ENCODE measurements at regions not wholly inside any gene's neighbourhood (a gene's known extent, or its start where the extent isn't known, plus 50 kb on each side); places are given as distances from the start of the nearest gene placed in this dataset.
"Not testable (repeated sequence)": the region's sequence is repeated elsewhere in the genome, so short reads cannot be mapped to it uniquely, and the experiment has no call there.

DNA sequence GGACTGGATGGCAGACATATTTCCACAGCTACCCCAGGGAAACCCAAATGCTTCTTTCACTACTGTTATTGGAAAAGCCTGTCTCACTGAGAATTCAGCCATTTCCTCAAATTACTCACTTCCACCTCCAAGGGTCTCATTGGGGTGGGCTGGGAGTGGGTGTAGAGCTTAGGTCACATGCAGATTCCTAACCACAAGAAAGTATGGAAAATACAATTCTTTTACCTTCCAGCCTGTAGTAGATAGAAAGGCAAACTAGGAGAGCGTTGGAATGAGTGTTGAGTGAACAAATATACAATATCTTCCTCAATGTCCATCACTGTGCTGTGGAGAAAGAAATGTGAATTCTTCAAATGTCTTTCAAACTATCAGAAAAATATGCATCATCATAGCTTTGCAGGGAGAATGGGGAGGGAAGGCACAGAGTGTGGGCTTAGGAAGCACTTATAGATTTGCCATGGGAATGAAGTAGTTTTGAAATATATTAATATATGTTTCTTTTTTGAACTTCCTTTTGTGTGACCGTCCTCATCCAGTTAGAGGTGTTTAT lies 245.3 kb upstream of the JADE1 start:
- DNase-seq (ENCODE audit: low read depth, low spot score) = no peak
- in situ Hi-C loops (cut with HindIII; ENCODE audit: low pct_unique_long_range_greater_than_20kb, low sequenced_read_pairs) = no loop called here

DNA sequence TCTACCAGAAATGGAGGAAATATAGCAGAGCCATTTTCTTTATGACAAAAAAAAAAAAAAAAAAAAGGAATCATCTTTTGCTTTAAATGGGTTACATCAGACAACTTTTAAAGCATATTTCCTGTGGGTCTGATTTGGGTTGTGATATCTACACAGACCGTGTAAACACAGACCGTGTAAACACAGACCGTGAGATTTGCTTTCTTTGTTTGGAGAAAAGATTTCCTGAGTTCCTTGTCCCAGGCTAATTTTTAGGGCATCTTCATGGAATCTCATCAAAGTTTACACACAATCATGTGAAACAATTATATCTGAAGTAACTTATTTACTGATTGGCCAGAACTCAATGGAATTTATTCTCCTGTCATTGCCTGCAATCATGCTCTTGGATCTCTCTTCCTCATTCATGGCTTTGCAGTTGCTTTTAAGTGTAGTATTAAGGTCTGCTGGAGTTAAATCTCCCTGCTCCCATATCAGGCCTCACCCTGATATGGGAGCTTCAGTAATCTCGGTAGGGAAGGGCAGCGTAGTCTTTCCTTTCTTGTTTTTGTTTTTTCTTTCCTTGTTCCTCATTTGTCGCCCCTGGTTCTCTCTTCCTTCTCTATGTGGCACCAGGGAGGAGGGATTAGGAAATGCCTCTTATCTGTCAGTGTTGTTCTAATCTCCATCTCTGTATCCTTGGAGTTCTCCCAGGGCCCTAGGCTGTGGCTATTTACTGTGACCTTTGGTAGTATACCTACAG lies 248.6 kb upstream of the JADE1 start:
- in situ Hi-C loops (cut with HindIII; ENCODE audit: low pct_unique_long_range_greater_than_20kb, low sequenced_read_pairs) = no loop called here
- DNase-seq (ENCODE audit: low read depth, low spot score) = no peak

DNA sequence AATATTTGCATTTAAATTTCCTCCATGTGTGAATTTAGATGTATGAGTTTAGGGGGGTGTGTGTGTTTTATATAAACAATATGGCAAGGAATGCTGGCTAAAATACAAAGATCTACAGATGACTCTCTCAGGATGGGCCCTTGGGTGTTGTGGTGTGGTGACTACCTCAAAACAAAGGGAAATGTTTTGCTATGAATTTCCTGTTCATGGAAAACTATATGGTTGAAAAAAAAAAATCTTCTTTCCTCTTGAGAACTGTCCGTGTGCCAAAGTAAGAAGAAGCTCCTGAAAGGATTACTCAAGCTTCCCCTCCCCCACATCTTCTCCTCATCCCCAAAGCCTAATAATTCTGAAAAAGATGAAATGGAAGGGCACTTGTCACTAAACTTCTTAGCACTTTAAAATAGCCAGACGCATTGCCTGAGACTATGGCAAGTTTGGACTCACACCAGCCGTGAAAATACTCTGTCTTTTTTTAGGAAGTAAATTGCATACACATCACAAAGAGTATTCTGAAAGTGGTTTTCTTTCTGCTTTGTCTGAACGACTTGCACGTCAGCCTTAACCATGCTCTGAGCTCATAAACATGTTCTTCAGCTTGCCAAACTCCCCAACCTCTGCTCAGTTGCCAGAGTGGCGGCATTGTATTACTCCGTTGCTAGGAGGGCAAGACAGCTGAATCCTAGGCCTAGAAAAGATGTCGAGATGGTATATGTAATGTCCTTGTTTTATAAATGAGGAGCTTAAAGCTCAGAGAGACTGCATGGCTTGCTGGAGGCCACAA lies 250.4 kb upstream of the JADE1 start:
- in situ Hi-C loops (cut with HindIII; ENCODE audit: low pct_unique_long_range_greater_than_20kb, low sequenced_read_pairs) = no loop called here
- DNase-seq (ENCODE audit: low read depth, low spot score) = no peak

DNA sequence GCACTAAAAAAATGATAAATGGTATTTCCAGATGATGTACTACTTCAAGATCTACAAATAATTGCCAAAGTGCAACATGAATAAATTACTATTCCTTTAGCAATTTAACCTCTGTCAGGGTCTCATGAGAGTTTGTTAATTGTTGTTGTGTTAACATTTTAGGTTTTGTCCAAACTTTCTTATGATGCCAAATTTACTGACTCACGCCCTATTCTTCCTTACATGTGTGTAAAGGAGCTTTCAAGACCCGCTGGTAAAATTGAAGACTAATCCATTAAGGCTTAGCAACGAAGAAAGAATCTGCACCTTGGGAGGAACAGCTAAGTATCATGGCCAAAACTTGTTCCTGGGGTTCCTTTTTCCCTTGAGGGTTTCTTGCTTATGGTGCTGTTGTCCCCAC lies 252.7 kb upstream of the JADE1 start:
- no peak for DNase-seq (ENCODE audit: low read depth, low spot score)
- in situ Hi-C loops (cut with HindIII; ENCODE audit: low pct_unique_long_range_greater_than_20kb, low sequenced_read_pairs) = no loop called here

DNA sequence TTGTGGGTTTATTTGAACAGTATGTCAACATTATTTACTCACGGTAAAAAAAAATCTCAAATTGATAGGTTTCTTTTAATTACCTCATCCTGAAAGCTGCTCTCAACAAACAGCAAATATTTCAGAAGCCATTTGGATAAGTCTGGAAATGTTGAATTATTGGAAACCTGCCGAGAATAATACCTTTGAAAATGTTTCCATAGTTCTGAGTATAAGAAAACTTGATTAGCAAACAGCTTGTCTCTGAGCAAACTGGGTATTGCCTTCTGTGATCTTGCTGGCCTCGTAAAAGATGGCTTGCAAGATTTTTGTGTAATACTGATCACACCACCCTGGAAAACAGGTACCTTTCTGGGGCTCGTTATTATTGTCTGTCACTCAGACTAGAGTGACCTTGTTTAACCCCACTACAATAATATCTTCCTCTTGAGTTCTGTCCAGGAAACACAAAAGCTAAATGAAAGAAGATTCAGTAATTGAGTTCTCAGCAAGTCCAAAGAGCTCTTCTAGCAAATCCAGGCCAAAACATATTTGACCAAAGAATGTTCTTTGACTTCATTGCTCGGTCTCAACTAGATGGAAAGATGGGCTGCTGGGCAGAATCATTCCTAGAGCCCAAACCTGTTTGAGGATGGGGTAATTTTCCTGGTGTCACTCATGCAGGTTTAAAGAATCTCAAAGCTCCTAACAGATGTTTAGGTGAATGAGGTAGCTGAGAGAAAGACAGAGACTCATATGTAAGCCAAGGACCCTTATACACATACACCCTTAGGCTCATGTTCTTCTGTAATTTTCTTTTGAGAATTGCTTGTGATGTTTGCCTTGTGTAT lies 255.6 kb upstream of the JADE1 start:
- in situ Hi-C loops (cut with HindIII; ENCODE audit: low pct_unique_long_range_greater_than_20kb, low sequenced_read_pairs) = no loop called here
- DNase-seq (ENCODE audit: low read depth, low spot score) = no peak

DNA sequence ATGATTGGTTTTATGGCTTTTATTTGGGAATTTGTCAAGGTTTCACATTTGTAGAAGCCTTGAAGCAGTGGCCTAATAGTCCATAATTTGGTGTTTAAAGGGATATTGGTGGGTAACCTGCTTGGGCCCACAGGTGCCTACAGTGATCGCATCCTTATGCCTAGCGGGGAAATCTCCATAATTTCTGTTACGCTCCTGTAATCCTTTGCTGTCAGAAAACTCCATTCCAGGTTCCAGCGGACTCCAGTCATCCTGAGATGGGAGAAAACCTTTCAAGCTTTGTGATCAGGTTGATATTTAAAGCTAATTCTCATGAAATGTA lies 257.0 kb upstream of the JADE1 start:
- in situ Hi-C loops (cut with HindIII; ENCODE audit: low pct_unique_long_range_greater_than_20kb, low sequenced_read_pairs) = no loop called here
- no peak for DNase-seq (ENCODE audit: low read depth, low spot score)

DNA sequence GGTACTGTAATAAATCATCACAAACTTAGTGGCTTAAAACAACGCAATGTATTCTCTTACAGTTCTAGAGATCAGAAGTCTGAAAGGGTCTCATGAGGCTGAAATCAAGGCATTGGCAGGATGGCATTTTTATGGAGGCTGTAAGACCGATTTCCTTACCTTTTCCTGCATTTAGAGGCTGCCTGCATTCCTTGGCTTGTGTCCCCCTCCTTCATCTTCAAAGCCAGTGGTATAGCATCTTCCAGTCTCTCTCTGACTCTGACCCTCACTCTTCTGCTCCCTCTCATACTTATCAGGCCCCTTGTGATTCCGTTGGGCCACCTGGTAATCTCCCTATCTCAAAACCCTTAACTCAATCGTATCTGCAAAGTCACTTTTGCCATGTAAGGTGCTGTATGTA lies 258.2 kb upstream of the JADE1 start:
- no peak for DNase-seq (ENCODE audit: low read depth, low spot score)
- in situ Hi-C loops (cut with HindIII; ENCODE audit: low pct_unique_long_range_greater_than_20kb, low sequenced_read_pairs) = no loop called here

DNA sequence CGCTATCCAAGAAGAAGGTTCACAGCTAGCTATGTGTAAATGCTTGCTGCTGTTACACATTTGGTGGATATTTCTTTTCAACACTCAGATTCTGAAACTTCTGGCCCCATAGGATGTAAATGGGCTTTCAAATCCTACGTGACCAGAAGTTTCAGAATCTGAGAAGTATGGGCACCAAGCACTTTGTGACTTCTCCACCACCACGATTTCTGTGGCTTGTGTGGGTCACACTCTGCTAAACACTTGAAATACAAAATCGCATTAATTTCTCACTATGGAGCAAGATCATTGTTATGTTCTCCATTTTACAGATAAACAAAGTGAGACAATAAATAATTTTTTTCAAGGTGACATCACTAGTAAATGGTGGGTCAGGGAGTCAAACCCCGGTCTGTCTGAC lies 259.4 kb upstream of the JADE1 start:
- no peak for DNase-seq (ENCODE audit: low read depth, low spot score)
- in situ Hi-C loops (cut with HindIII; ENCODE audit: low pct_unique_long_range_greater_than_20kb, low sequenced_read_pairs) = no loop called here

DNA sequence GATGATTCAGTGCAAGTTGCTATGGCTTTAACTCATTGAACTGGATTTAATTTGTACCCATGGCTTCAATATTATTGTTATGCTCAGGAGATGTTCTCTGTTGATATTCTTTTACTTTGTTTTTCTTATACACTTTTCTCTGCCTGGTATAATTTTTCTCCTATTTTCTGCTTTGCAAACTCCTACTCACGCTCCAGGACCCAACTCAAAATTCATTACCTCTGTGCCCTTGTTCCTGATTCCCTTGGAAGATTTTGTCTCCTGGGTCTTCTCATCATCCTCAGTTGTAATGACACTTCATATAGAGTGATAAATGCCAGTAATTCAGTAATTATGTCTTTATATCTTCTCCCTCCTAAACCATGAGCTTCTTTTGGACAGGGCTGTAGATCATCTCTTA lies 259.9 kb upstream of the JADE1 start:
- DNase-seq (ENCODE audit: low read depth, low spot score) = no peak
- in situ Hi-C loops (cut with HindIII; ENCODE audit: low pct_unique_long_range_greater_than_20kb, low sequenced_read_pairs) = no loop called here

DNA sequence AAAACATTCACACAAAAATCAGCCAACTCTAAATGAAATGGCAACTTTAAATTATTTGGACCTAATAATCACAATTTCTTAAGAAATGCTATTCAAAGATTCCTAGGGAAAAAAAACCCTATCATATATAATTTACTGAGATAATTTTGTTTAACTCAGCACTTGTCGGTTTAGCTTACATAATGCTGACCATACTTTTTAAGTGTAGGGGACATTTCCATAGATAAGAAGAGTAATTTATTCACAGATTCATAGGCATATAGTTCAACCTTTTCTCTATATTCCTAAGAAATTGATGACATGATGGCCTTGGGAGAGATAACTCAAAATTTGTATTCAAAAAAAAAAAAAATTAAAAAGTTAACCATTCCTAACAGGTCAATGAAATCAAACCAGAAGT lies 260.8 kb upstream of the PGRMC2 start:
- in situ Hi-C loops (cut with HindIII; ENCODE audit: low pct_unique_long_range_greater_than_20kb, low sequenced_read_pairs) = no loop called here
- no peak for DNase-seq (ENCODE audit: low read depth, low spot score)

DNA sequence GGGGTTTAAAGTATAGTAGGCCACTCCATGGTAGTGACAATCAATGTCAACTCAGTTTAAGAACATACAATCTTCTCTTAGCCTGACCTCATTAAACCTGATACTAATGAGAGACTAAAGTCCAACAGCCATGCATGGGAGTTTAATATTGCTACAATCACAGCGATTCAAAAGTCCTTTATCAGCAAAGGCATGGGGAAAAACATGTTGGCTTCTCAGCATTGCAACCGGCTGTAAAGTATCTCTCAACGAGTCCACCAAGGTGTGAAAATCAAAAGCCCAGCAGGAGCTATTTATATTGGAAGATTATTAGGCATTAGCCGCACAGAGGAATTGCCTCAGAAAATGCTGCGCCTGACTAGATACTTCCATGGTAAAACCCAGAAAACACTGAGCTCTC lies 256.7 kb upstream of the PGRMC2 start:
- no peak for DNase-seq (ENCODE audit: low read depth, low spot score)
- in situ Hi-C loops (cut with HindIII; ENCODE audit: low pct_unique_long_range_greater_than_20kb, low sequenced_read_pairs) = no loop called here

DNA sequence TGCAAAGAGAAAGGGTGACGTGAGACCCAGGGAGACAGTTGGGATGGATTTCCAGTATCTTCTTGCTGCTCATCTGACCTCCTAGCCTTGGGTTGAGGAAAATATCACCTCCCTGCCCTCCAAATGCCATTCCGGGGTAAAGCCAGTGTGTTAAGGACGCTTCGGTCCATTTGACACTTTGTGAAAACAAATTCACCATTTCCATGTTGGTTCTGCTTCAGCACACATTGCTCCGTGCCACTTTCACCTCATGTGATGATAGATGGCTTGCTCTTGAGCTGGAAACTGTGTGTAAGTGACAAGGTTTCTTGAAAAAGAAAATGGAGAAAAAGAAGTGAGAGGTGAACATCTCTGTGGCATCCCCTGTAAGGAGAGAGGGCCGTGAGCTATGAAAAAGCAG lies 256.1 kb upstream of the PGRMC2 start:
- in situ Hi-C loops (cut with HindIII; ENCODE audit: low pct_unique_long_range_greater_than_20kb, low sequenced_read_pairs) = no loop called here
- DNase-seq (ENCODE audit: low read depth, low spot score) = no peak

DNA sequence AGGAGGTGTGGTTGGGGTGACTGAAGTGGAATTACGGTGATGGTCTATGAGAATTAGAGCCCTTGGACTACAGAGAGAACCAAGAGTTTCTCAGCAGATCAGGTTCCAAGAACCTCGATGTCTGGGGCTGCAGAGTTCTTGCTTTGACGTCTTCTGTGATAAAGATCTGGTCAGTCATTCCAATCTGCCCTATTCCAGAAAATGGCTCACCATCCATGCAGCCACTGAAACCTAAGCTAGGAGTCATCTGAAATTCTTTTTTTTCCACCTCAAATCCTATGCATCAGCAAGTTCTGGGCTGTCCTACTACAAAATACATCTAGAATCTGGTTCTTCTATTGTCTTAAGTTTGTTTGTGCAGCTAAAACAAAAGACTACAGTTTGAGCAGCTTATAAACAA lies 254.4 kb upstream of the PGRMC2 start:
- no peak for DNase-seq (ENCODE audit: low read depth, low spot score)
- in situ Hi-C loops (cut with HindIII; ENCODE audit: low pct_unique_long_range_greater_than_20kb, low sequenced_read_pairs) = no loop called here

DNA sequence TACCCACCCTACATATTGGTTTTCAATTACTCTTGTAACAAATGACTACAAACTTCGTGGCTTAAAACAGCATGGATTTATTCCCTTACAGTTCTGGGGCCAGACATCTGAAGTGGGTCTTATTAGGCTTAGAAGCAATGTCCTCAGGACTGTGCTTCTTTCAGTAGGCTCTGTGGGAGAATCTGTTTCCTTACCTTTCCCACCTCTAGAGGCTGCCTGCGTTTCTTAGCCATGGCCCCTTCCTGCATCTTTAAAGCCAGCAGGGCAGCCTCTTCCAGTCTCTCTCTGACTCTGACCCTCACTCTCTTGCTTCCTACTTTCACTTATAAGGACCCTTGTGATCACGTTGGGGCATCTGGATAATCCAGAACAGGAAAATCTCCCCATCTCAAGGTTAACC lies 252.5 kb upstream of the PGRMC2 start:
- no peak for DNase-seq (ENCODE audit: low read depth, low spot score)
- in situ Hi-C loops (cut with HindIII; ENCODE audit: low pct_unique_long_range_greater_than_20kb, low sequenced_read_pairs) = no loop called here

DNA sequence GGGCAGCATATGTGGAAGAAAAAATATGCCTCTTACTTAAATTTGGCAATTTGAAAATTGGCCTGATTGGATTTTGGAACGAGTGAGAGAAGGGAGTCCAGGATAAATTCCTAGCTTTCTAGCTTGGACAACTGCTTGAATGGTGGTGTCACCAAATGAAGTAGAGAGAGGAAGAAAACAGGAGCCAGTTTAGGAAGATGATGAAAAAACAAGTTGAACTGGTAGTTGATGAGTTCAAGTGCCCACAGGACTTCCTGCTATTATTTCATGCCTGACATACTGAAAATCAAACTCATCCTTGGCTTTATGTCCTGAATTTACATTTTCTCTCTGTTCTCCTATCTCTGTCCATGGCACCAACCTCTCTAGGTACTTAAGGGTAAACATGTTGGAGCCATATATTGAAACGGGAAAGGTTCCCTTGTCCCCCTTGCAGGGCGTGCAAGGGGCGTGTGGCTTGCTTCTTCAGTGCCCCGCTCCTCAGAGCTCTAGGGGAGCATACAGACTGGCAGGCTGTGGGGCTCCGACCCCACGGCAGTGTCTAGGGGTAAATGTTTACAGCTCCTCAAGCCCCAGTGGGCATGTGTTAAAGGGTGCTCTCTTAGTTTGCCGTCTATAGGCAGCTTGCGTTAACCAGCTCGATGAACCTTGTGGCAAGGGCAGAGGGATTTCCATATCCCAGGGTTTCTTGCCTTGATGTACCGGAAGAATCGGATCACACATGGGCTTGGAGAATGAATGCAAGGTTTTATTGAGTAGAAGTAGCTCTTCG lies 250.7 kb upstream of the PGRMC2 start:
- in situ Hi-C loops (cut with HindIII; ENCODE audit: low pct_unique_long_range_greater_than_20kb, low sequenced_read_pairs) = no loop called here
- DNase-seq (ENCODE audit: low read depth, low spot score) = no peak

DNA sequence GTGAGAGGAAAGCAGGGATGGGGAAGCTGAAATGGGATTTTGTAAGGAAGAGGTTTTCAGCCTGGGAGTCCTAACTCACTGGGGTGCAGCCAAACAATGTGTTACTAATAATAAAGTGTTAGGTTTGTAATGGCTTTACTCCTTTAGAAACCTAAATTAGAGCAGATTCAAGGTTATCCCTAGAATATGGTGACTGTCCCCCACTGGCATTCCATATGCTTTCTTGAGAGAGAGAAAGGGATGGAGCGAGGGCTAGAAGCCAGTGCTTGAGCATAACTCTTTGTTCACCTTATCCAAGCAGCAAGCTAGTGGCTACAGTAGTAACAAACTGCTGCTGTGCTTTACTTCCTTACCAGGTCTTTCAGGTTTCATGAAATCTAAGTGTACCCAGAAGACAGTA lies 249.1 kb upstream of the PGRMC2 start:
- in situ Hi-C loops (cut with HindIII; ENCODE audit: low pct_unique_long_range_greater_than_20kb, low sequenced_read_pairs) = no loop called here
- DNase-seq (ENCODE audit: low read depth, low spot score) = no peak

DNA sequence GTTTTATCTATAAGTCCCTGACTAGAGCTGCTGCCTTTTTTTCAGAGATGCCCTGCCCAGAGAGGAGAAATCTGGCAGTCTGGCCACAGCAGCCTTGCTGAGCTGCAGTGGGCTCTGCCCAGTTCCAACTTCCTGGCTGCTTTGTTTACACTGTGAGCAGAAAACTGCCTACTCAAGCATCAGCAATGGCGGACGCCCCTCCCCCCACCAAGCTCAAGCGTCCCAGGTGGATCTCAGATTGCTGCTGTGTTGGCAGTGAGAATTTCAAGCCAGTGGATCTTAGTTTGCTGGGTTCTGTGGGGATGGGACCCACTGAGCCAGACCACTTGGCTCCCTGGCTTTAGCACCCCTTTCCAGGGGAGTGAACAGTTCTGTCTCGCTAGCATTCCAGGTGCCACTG lies 247.9 kb upstream of the PGRMC2 start:
- in situ Hi-C loops (cut with HindIII; ENCODE audit: low pct_unique_long_range_greater_than_20kb, low sequenced_read_pairs); DNase-seq (ENCODE audit: low read depth, low spot score): not testable (repeated sequence)

Measured in SK-MEL-5 (cell line).